GM10248 (cell line): ENCODE measurements at regions not wholly inside any gene's neighbourhood (a gene's known extent, or its start where the extent isn't known, plus 50 kb on each side); places are given as distances from the start of the nearest gene placed in this dataset.

ENCODE experiments used
- CTCF ChIA-PET: fragments of 300-600 bp; sonication (Branson Sonifier 250); formaldehyde crosslinking; extraction: SDS; loops from one replicate; lab custom pipeline; 2021; ENCODE audit warnings: antibody characterized with exemption; lab: Yijun Ruan, JAX
- POLR2A ChIA-PET: fragments of 350-650 bp; sonication (Branson Sonifier 250); formaldehyde crosslinking; extraction: SDS; loops from one replicate; lab custom pipeline; 2020; ENCODE audit warnings: antibody characterized with exemption; lab: Yijun Ruan, JAX
- DNase-seq: peaks from one replicate; pipeline ENCODE4 v3.0.0; 2012; ENCODE audit errors: extremely low spot score
- TF ChIP-seq, protein P1 (sequence below): IDR thresholded peaks from 2 replicates; pipeline ENCODE4 v1.5.1; 2012; ENCODE audit warnings: mild to moderate bottlenecking, low read depth; ENCODE audit errors: extremely low read depth, missing control alignments, control extremely low read depth

DNA sequence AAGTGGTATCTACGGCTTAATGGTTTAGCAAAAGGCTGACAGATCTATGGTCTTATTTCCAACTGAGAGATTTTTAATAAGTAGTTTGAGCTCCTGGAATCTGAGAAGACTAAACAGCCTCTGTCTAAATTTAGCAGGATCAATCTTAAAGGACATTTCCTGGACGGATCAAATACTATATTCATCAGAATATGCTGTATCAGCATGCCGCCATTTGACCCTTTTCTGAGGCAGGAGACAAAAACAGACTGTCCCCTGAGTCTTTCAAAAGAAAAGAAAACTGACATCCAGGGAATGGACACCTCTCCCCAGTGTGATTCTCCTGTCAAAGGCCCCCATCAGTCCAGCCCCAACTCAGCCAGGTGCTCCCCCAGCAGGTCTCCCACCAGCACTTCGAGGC, 443.7 kb downstream of the GXYLT1 start:
- POLR2A ChIA-PET: no interaction called here
- CTCF ChIA-PET: no interaction called here

DNA sequence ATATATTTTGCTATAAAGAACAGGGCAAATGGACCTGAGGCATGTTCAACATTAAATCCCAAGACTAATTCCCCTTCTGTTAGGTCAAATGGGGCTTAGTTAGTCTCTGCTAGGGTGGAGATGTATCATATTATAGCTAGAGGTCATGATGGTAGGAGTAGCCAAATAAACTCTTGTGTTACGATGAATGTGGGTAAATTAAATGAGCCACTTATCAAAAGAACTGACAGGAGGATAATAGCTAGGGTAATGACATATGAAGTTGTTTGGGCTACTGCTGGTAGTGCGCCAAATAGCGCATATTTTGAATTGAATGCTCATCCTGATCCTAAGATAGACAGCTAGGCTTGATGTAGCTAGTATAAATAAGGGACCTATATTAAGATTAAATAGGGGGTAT, 445.0 kb downstream of the GXYLT1 start:
- DNase-seq: no peak
- ChIA-PET POLR2A (no interaction called here), CTCF (no interaction called here)

More for the DNA sequence above, 443.7 kb downstream of the GXYLT1 start:
- no peak for DNase-seq
- TF ChIP-seq, protein P1, sequence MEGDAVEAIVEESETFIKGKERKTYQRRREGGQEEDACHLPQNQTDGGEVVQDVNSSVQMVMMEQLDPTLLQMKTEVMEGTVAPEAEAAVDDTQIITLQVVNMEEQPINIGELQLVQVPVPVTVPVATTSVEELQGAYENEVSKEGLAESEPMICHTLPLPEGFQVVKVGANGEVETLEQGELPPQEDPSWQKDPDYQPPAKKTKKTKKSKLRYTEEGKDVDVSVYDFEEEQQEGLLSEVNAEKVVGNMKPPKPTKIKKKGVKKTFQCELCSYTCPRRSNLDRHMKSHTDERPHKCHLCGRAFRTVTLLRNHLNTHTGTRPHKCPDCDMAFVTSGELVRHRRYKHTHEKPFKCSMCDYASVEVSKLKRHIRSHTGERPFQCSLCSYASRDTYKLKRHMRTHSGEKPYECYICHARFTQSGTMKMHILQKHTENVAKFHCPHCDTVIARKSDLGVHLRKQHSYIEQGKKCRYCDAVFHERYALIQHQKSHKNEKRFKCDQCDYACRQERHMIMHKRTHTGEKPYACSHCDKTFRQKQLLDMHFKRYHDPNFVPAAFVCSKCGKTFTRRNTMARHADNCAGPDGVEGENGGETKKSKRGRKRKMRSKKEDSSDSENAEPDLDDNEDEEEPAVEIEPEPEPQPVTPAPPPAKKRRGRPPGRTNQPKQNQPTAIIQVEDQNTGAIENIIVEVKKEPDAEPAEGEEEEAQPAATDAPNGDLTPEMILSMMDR: no peak

DNA sequence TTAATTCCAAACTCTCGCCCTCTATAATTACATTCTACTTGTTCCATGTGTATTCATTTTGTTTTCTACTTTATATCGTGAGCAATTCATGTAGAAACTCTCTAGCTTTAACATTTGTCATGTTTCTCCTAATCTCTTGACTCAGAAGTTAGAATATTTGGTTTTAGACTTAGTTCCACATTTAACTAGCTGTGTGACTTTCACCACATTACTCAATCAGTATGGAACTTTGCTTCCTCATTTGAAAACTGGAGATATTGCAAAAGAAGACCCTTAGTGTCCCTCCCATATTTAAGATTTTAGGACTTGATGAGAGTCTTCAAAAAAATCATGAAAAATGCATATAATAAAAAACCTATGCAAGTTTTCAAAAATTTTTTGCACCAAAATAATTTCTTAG, 447.5 kb downstream of the GXYLT1 start:
- ChIA-PET CTCF (no interaction called here), POLR2A (no interaction called here)
- DNase-seq: no peak
- TF ChIP-seq, protein P1: no peak

More for the DNA sequence above, 445.0 kb downstream of the GXYLT1 start:
- TF ChIP-seq, protein P1: no peak

DNA sequence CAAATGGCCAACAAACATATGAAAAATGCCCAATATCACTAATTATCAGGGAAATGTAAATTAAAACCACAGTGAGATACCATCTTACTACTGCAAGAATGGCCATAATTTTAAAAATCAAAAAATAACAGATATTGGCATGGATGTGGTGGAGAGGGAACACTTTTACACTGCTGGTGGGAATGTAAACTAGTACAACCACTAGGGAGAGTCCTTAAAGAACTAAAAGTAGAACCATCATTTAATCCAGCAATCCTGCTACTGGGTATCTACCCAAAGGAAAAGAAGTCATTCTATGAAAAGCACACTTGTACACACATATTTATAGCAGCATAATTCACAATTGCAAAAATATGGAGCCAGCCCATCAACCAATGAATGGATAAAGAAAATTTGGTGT, 459.7 kb downstream of the GXYLT1 start:
- DNase-seq: no peak
- TF ChIP-seq, protein P1: no peak
- POLR2A ChIA-PET: no interaction called here
- CTCF ChIA-PET: no interaction called here

DNA sequence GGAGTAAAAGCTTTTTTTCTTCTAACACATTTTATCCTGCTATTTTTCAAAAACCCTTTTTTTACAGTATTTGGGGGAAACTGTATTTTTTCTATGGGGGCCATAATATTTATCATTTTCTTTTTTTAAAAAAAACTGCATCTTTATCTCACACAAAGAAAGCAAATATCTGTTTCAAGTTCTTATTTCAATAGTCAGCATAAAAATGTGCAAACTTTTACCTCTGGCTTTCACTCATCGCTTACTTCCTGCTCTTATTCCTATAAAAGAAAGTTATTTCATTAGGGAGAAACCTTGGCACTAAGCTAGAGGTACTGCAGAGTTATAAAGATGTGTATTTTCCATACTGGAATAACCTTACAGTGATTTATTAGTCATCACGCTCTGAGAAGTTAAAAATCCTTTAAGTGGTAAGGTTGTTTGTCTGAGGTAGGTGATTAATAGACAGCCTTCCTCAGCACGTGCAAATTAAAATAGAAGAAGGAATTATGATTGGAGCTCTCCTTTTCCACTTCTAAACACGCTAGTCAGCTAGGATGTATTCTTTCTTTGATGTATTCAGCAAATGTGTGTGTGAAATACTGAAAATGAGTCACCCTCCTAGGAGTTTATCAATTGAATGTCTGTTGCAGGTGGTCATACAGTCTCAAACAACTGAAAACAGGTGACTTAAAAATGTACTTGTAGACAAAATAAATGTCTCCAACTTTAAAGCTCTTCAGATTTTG, 461.0 kb downstream of the GXYLT1 start:
- POLR2A ChIA-PET: no interaction called here
- TF ChIP-seq, protein P1: no peak
- CTCF ChIA-PET: interaction anchor here (1.0 to 1.2 kb wide), 2 partner anchors 27 to 48 kb away, joined by 3 read pairs; no protein-coding TSS in a partner anchor
- DNase-seq: no peak

DNA sequence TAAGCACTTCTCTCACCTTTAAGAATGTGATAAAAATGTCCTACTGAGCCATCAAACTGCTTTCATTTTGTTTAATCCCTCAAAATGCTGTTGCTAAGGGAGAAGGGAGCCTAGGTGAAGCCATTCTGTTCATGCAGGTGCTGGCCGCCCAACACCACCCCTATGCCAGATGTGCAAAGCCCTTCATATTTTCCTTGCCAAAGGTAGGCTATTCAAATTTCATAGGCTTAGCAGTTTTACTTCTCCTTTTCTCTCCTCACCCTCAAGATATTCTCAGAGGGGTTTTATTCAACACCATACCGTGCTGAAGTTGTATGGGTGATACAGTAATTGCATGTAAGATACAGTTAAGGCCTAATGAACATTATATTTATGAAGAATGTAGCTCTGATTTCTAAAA, 461.7 kb downstream of the GXYLT1 start:
- TF ChIP-seq, protein P1: no peak
- ChIA-PET CTCF (interaction anchor here (1.0 to 1.2 kb wide), 2 partner anchors 27 to 47 kb away, joined by 3 read pairs; no protein-coding TSS in a partner anchor), POLR2A (no interaction called here)
- DNase-seq: no peak
